Inflammatory macrophage treated with lipopolysaccharide for 4 hours (primary cell): ENCODE measurements at regions not wholly inside any gene's neighbourhood (a gene's known extent, or its start where the extent isn't known, plus 50 kb on each side); places are given as distances from the start of the nearest gene placed in this dataset.

ENCODE experiments used
- DNase-seq: peaks from one replicate; pipeline ENCODE4 v3.0.0-alpha.2; 2020

DNA sequence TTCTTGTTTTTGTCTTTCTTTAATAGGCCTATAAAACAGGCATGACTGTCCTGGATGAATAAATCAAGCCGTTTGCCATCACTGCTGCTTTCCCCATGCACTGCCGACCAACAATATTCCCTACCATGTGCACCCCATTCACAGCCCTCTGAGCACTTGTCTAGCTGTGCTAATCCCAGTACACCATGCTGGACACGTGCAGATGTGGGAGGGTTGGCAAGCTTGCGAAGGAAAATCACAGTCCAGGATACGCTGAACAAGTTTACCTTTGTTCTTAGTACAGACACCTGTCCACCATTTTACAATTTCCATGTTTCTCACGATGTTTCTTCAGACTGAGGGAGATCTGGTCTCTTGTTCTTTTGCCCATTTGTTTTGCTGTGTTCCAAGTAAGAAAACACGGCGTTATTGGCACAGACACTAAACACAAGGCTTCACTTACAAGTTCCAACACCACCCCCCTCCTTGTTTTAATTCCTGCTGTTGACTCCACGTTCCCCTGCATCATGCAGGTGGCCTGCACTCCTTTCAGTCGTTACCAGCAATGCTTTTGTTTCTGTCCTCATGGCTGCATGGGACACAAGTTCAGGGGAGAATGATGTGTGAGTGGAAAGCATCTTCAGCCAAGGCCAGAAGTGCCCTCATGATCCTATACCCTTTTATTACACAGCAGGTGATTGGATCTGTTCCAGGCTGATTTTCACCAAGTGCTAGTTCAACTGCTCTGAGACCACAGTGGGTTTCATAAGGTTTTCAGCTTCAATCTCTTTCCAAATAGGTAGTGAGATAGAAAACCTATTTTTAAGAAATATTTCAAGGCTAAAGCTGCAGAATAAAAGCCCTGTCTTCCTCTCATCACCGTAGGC is 608.9 kb downstream of the IRX1 start:
- no peak for DNase-seq

DNA sequence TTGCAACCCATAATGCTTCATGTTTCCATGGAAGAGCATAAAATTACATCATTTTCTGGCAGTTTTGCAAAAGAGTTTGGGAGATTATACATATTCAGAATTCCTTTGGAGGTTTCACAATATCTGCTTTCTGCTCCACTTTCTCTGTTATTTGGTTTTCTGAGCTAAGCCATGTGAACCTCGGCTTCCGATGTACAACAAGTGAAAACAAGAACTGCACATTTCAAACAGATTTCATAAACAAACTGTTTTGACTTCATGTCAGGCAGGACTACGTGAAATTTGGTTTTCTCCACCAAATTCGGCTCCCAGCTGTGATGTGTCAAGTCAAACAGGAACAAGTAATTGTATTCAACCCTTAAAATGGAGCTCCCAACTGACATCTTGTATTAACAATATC is 609.8 kb downstream of the IRX1 start:
- DNase-seq, result no peak

GRCh38 chr5:4206127-4206526 is 610.5 kb downstream of the IRX1 start:
- no peak for DNase-seq

DNA sequence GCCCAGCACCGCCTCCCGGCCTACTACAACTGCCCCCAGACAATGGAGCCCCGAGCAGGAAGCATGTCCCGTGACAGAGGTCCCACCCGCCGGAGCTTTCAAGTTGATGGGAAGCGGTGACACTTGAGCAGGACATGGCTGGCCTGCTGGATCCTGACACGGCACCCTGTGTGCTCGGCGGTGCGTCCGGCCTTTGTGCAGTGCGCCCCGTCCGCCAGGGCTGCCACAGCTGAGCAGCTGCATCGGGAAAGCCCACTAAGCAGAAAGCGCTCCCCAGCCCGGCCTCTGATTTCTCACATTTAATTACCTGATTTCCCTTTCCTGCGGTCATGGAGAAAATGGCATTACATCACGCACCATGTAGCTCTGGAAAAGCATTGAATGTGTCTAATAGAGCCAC is 611.9 kb downstream of the IRX1 start:
- DNase-seq, result no peak

GRCh38 chr5:4208537-4208936 is 612.9 kb downstream of the IRX1 start:
- no peak for DNase-seq

DNA sequence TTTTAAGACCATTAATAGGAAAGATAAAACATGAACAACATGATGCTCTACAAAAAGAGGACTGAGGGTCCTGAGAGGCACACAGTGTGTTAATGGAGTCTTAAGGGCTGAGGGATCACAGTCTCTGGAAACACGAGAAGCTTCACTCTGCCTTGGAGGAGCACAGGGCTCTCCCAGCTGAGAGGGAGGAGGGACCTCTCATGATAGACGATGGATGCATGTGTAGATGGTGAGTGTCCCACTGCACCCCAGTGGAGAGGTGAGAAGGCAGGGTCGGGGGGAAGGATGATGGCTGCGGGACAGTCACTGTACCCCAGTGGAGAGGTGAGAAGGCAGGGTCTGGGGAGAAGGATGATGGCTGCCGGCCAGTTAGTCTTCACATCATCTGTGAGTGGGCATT is 613.4 kb downstream of the IRX1 start:
- no peak for DNase-seq

DNA sequence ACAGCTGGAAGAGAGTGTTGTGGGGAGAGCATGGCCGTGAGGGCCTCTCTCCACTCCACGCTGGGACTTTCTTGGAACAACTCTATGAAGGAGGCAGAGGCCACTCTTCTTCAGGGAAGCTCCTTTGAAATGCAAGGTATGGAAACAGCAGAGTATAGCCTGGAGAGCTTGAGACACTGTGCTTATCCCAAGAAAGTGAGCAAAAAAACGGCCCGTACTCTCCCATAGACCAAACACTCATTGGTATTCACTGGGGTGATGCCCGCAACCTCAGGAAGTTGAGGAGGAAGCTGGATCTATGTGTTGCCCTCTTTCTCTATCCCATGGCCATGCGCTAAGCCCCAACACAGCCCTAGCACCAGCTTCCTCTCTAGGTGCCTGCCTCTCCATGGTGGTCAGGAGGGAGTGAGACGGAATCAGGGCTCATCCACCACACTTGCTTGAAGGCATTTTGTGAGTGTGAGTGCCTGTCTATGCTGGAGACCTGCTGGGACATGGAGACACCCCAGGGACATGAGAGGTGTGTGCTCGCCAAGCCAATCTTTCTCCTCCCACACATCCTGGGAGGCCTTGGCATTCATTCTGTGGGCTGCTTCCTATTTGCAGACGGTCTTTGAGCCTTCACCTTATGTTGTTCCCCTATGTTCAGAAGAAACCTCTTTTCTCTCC is 616.6 kb downstream of the IRX1 start:
- DNase-seq, result no peak

GRCh38 chr5:4212981-4213819 is 617.6 kb downstream of the IRX1 start:
- no peak for DNase-seq

DNA sequence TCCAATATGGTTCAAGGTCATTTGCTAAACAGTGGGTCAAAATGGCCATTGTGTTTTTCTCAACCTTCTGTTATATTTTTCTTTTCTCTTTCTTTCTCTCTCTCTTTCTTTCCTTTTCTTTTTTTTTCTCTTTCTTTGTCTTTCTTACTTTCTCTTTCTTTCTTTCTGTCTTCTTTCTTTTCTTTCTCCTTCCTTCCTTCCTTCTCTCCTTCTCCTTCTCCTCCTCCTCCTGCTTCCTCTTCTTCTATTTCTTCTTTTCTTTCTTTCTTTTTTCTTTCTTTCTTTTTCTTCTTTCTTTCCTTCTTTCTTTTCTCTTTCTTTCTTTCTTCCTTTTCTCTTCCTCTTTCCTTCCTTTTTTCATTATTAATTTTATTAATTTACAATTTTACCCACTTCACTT is 619.5 kb downstream of the IRX1 start:
- no peak for DNase-seq

- no peak for DNase-seq
These were observed 620.5 kb downstream of the IRX1 start for GRCh38 chr5:4216142-4216541.

DNA sequence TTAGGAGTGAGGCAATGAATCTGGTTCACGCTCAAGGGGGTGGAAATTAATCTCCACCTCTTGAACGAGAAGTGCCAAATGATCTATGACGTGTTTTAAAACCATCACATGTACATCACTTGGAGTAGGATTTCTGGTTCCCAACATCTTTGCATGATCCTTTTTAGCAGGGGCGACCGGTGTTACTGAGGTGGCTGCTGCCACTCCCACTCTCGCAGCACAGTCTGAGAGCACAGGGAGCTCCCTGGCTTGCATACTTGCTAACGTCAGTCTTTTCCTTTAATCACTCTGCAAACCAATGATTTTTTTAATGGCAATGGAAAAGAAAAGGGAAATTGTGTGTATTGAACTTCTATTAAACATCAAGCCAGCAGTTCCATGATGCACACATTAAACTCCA is 624.4 kb downstream of the IRX1 start:
- no peak for DNase-seq

- no peak for DNase-seq
These were observed 625.4 kb downstream of the IRX1 start for GRCh38 chr5:4221048-4221447.

GRCh38 chr5:4222147-4222546 is 626.5 kb downstream of the IRX1 start:
- no peak for DNase-seq

DNA sequence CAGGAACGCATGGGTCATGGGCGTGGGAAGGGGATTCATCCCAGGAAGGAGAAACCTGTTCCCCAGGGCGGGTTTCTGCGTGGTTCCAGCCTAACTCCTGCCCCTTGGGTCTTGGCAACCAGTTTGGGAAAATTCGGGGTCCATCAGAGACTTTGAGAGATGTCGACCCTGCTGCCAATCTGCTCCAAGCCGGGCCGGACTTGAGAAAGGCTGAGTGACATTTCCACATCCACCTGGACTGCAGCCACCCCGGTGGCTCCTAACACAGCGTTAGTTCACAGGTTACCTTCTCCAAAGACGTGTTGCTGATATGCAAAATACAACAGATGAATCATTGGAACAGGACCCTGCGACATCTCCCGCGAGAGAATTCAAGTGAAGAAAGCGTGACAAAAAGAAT is 627.2 kb downstream of the IRX1 start:
- no peak for DNase-seq

- no peak for DNase-seq
These were observed 630.1 kb downstream of the IRX1 start for GRCh38 chr5:4225741-4226140.

- no peak for DNase-seq
These were observed 630.9 kb downstream of the IRX1 start for GRCh38 chr5:4226565-4226964.

GRCh38 chr5:4228708-4229107 is 633.1 kb downstream of the IRX1 start:
- DNase-seq, result no peak

DNA sequence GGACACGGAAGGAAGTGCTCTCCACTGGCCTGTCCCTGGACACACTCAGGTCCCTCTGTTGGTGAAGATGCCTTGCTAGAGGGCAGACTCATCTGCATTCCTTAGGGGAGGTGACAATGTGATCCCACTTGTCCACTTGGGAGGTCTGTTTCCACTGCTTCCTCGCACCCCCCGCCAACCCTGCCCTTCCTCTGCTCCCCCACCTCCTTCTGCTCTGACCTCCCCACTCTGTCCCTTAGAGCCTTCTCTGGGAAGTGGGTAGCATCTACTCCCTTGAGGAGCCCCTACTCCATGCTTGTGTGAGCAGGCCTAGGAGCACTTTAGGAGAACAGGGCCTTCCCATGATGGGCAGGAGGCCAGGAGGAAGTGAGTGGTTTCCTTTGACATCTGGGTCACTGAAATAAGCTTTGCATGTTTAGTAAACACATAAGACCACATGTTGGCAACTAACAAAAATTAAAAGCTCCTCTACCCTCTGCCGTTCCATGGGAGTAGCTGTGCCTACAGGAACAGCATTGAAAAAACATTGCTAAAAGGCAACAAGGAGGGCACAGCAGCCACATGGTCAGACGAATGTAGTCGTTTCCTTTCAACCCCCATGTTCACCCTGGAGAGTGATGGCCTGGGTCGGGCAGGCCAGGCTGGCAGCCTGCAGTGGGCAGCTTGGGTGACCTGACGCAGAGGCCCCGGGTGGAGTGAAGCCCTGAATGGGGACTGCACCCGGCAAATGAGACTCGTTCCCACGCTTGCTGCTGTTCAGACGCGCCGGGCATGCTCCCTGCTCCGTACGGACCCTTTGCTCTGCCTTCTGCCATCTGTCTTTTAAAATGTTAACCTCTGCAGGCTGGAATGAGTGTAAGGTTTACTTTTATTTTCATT is 634.0 kb downstream of the IRX1 start:
- DNase-seq, result no peak

DNA sequence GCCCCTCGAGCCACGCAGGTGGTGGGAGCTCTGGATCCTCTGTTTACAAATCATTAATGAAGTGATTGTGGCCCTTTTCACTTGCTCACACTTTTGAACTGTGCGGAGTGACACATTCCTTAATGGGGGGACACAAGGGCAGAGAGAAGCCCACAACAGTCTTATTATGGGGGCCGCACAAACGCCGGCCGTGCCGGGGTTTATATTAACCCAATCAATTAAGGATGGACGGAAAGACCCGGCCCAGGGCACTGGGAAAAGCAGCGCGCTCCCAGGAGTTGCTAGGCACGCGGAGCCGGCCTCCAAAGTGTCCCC is 634.8 kb downstream of the IRX1 start:
- DNase-seq, result no peak

DNA sequence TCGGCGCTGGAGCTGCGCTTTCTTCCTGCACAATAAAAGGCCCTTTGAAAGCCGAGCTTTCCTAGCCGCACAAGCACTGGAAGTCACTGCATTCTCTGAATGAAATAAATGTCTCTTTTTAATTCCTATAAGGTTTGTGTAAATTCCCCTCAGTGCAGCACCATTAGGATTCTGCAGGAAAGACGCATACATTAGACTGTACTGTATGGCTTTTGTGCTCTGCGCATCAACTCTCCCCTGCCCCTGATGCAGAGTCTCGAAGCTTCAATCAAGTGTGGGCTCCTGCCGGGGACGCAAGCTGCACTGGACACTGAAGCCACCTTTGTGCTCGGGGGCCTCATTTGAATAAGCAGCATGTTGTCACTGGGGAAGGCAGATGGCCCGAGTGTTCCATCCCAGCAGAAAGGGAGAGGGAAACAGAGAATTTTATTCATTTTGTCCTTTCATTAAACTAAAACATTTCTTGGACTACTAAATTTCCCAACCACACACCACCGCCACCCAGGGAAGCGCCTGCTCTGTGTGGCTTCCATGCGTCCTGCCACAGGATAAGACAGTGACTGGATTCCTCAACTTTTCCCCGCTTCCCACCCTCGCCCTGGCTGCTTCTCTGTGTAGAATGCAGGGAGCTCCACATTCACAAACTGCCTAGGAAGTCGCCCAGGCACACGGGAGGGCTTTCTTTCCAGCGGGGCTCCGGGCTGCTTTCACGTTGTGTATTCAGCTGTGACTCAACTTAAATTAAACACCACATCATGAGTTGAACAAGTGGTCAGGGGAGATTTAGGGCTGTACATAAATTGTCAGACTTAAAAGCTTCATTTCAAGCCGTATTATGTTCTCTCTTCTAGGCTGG is 635.4 kb downstream of the IRX1 start:
- DNase-seq, result no peak

- DNase-seq, result no peak
These were observed 636.5 kb downstream of the IRX1 start for GRCh38 chr5:4232084-4232483.

DNA sequence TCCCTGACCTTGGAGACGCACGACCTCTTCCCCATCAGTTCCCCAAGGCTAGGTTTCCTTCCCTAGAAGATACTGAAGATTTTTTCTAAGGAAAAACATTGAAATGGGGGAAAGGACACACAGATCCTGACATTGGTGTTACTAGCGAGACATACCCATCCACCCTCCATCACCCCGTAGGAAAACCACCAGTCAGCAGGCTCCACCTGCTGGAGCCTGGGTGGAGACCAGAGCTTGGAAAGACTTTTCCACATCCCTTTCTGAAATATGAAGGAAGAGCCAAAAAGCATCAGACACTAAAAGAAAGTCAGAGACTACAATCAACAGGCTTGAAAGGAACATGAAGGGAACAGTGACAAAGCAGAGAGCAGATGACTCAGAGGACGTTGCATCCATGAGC is 638.0 kb downstream of the IRX1 start:
- no peak for DNase-seq
